Activated naive CD4-positive, alpha-beta T cell treated with anti-CD3 and anti-CD28 coated beads, Interleukin-2, amount 10 ng/mL, durations not matched to agents 7 days and 5 days (primary cell): ENCODE measurements at regions not wholly inside any gene's neighbourhood (a gene's known extent, or its start where the extent isn't known, plus 50 kb on each side); places are given as distances from the start of the nearest gene placed in this dataset.

Experiments used
- CTCF ChIA-PET: fragments of 350-600 bp; sonication (Branson Sonifier 250); formaldehyde crosslinking; loops from one replicate; lab custom pipeline; 2021; ENCODE audit warnings: antibody characterized with exemption; lab: Charles Lee
- DNase-seq: peaks from one replicate; pipeline ENCODE4 v3.0.0-alpha.2; 2020
- H3K27ac Mint-ChIP-seq: one replicate; pipeline ENCODE4 v1.8.0; 2021; ENCODE audit warnings: mild to moderate bottlenecking, moderate library complexity, mixed read lengths
- H3K27me3 Mint-ChIP-seq: one replicate; pipeline ENCODE4 v1.8.0; 2021; ENCODE audit warnings: mild to moderate bottlenecking, mixed read lengths
- H3K36me3 Mint-ChIP-seq: one replicate; pipeline ENCODE4 v1.8.0; 2021; ENCODE audit warnings: mixed read lengths
- H3K4me1 Mint-ChIP-seq: one replicate; pipeline ENCODE4 v1.8.0; 2021; ENCODE audit warnings: mixed read lengths
- H3K4me3 Mint-ChIP-seq: one replicate; pipeline ENCODE4 v1.8.0; 2021; ENCODE audit warnings: mild to moderate bottlenecking, moderate library complexity, mixed read lengths
- H3K9me3 Mint-ChIP-seq: one replicate; pipeline ENCODE4 v1.8.0; 2021; ENCODE audit warnings: mixed read lengths

DNA sequence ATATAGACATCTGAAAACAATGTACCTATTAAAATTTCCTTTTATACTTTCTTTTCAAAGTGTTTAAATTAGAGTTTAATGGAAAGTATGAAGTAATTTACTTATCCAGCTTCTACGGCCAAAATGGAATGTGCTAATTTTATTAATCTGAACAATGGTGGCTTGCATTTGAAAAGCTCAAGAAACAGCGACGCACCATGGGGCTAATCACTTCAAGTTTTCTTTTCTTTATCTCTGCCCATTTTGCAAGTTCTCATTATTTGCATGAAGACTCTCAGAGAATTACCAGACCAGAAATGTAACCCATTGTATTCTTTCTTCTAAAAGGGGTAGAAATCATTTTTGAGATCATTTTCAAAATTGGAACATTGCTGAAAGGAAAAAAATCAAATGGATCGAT is 204.0 kb upstream of the STARD13 start:
- DNase-seq = no peak
- CTCF ChIA-PET = no interaction called here
- peaks cover 4% of the 10 kb centered on the region for H3K27me3 Mint-ChIP-seq
- no peaks in the 10 kb centered on the region for H3K4me1 Mint-ChIP-seq
- no peak overlapping the region for H3K27ac Mint-ChIP-seq
- peaks cover under 1% of the 10 kb centered on the region for H3K9me3 Mint-ChIP-seq
- H3K36me3 Mint-ChIP-seq = no peaks in the 10 kb centered on the region
- H3K4me3 Mint-ChIP-seq = no peak overlapping the region

- Mint-ChIP-seq H3K27me3 (peaks cover 4% of the 10 kb centered on the region), H3K27ac (no peak overlapping the region), H3K9me3 (no peaks in the 10 kb centered on the region), H3K4me1 (no peaks in the 10 kb centered on the region), H3K36me3 (no peaks in the 10 kb centered on the region), H3K4me3 (no peak overlapping the region)
- DNase-seq = no peak
- CTCF ChIA-PET = no interaction called here
These were observed 205.1 kb upstream of the STARD13 start for GRCh38 chr13:33490461-33491327.

DNA sequence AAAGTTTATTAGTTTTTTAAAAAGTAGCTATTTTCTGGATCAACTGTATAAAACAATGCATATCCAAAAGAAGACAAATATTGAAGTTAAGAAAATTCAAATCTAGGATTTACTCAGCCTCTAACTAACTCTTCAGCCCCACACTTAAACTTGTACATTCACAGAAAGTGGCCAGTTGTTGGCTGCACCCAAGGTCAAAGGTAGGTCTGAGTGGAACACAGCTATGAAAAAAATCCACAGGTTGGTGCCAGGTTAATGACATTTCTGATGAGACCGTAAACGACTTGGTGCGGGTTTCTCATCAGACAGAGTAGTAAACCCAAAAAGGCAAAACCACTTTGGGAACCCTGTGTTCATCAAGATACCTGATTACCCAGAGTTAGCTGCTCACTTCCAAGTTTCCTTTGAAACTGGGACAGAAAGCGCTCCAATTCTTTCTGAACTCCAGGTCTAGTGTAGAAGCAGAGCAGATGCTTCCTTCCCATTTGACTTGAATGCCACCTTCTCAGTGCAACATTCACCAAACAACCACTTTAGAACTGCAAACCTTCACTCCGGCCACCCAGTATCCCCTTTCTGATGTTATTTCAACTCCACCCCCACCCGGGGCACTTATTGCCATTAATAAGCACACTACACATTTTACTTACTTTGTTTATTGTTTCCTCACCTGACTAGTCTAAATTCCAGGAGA is 208.3 kb upstream of the STARD13 start:
- H3K4me3 Mint-ChIP-seq = no peak overlapping the region
- DNase-seq = no peak
- H3K4me1 Mint-ChIP-seq = no peaks in the 10 kb centered on the region
- H3K27ac Mint-ChIP-seq = no peak overlapping the region
- H3K27me3 Mint-ChIP-seq = no peaks in the 10 kb centered on the region
- H3K9me3 Mint-ChIP-seq = no peaks in the 10 kb centered on the region
- CTCF ChIA-PET = no interaction called here
- H3K36me3 Mint-ChIP-seq = no peaks in the 10 kb centered on the region

- no peak for DNase-seq
- H3K27ac Mint-ChIP-seq = no peak overlapping the region
- H3K4me1 Mint-ChIP-seq = no peaks in the 10 kb centered on the region
These were observed 209.1 kb upstream of the STARD13 start for GRCh38 chr13:33494596-33495204.

GRCh38 chr13:33496336-33496735 is 210.8 kb upstream of the STARD13 start:
- peaks cover 6% of the 10 kb centered on the region for H3K27me3 Mint-ChIP-seq
- CTCF ChIA-PET = interaction anchor here (0.7 kb wide), 1 partner anchor 38 kb away, joined by 3 read pairs; no protein-coding TSS in a partner anchor
- no peak overlapping the region for H3K27ac Mint-ChIP-seq
- H3K36me3 Mint-ChIP-seq = no peaks in the 10 kb centered on the region
- no peaks in the 10 kb centered on the region for H3K9me3 Mint-ChIP-seq
- DNase-seq = no peak
- H3K4me3 Mint-ChIP-seq = no peak overlapping the region
- no peaks in the 10 kb centered on the region for H3K4me1 Mint-ChIP-seq

More at GRCh38 chr13:33494596-33495204, 209.1 kb upstream of the STARD13 start:
- H3K27me3 Mint-ChIP-seq = peaks cover 5% of the 10 kb centered on the region
- H3K9me3 Mint-ChIP-seq = no peaks in the 10 kb centered on the region
- H3K36me3 Mint-ChIP-seq = no peaks in the 10 kb centered on the region
- CTCF ChIA-PET = no interaction called here
- H3K4me3 Mint-ChIP-seq = no peak overlapping the region

DNA sequence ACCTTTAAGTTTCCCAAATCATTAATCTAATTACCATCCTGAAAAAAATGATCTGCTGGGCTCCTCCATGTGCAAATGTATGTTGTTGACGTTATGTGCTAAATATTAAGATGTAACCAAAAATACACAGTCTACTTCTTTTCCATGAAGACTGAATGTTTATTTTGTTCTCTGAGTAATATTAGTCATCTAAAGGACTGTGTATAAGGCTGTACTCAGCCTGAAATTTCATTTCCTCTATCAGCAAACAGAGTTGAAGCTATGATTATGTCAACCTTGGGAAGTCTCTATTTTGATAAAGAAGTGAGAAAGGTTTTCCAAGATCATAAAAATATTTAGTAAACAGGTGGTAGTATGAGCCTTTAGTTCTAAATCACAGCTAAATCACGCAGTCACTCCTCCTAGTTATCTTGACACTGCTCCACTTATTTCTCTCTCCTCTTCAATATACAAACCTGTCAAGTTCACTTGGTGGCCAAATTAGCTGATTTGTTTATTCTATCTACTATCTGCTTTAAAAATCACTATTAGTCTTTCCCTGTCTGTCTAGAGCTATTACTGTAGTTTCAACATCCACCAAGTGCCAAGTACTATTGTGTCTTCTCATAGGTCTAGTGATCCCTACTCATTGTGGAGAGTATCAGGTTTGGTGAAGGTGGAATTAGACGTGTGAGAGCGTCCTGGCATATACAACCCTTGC is 211.7 kb upstream of the STARD13 start:
- no peak overlapping the region for H3K27ac Mint-ChIP-seq
- peaks cover 6% of the 10 kb centered on the region for H3K27me3 Mint-ChIP-seq
- H3K4me1 Mint-ChIP-seq = no peaks in the 10 kb centered on the region
- DNase-seq = no peak
- CTCF ChIA-PET = interaction anchor here (0.7 kb wide), 1 partner anchor 37 kb away, joined by 3 read pairs; no protein-coding TSS in a partner anchor
- H3K9me3 Mint-ChIP-seq = no peaks in the 10 kb centered on the region
- no peaks in the 10 kb centered on the region for H3K36me3 Mint-ChIP-seq
- no peak overlapping the region for H3K4me3 Mint-ChIP-seq

DNA sequence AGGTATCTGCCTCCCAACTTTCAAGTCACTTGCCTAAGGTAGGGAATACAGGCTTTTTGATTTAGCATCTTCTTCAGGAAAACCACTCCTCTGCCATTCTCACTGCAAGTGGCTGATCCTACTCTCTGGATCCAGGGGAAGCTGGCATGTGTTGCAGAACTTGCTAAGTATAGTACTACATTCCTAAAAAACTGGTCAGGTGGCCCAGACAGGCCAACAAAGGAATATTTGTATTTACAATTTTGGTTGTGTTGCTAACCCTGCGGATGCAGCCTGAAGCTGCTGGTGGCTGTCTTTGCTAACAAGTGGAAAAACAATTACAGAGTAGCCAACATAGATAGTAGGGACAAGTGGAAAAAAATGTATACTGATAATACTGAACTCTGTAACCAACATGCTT is 222.5 kb upstream of the STARD13 start:
- DNase-seq = no peak
- Mint-ChIP-seq H3K4me3 (no peak overlapping the region), H3K4me1 (no peaks in the 10 kb centered on the region), H3K27me3 (peaks cover 3% of the 10 kb centered on the region), H3K9me3 (peaks cover 2% of the 10 kb centered on the region), H3K27ac (no peak overlapping the region), H3K36me3 (no peaks in the 10 kb centered on the region)
- CTCF ChIA-PET = no interaction called here

DNA sequence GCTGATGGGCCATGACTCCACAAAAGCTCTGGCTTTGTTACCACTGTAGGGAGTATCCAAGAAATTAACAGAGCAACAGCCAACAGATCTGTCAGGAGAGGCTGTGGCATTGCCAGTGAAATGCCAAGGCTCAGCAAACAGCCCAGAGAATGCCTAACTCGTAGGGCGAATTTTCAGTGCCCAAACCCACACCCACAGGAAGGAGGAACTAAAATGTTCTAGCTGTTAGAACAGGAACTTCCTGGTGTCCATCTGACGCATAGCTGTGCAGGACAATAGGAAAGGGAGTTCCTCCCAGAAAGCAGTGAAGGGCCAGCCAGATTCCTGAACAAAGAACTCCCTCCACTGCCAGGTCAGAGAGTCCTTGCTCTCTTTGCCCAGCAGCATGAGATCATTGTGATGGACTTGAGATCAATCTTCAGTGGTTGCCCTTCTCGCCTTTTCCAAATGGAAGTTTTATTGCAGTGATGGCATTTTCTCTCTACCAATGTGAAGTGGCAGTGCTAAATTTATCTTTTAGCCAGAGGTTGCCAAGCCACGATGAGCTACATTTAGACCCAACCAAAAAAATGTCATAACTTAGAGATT is 224.2 kb upstream of the STARD13 start:
- Mint-ChIP-seq H3K4me1 (no peaks in the 10 kb centered on the region), H3K27ac (no peak overlapping the region), H3K4me3 (no peak overlapping the region), H3K9me3 (no peaks in the 10 kb centered on the region), H3K36me3 (no peaks in the 10 kb centered on the region), H3K27me3 (peaks cover 8% of the 10 kb centered on the region)
- CTCF ChIA-PET = no interaction called here
- DNase-seq = no peak

- CTCF ChIA-PET = no interaction called here
- Mint-ChIP-seq H3K27me3 (peaks cover 8% of the 10 kb centered on the region), H3K36me3 (no peaks in the 10 kb centered on the region), H3K4me3 (no peak overlapping the region), H3K9me3 (no peaks in the 10 kb centered on the region), H3K27ac (no peak overlapping the region), H3K4me1 (no peaks in the 10 kb centered on the region)
- no peak for DNase-seq
These were observed 224.9 kb upstream of the STARD13 start for GRCh38 chr13:33510350-33510970.

GRCh38 chr13:33512880-33513554 is 227.5 kb upstream of the STARD13 start:
- CTCF ChIA-PET = no interaction called here

DNA sequence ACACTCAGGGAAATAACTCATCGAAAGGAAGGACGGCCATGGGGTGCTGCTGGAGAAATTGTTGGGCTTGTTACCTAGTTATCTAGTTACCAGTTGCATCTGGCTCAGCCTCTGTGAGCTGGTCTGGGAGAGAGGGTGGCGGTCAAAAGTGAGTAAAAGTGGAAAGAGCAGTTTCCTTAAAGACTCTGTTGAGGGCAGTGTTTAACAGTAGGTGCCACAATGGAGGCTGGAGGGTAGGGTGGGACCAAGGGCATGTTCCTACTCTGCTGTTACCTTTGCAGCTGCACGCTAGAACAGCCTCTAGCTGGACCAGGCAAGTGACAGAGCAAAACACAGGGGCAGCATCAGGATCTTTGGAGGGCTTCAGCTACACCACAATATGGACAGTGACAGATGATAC is 228.8 kb upstream of the STARD13 start:
- Mint-ChIP-seq H3K4me1 (no peaks in the 10 kb centered on the region), H3K36me3 (no peaks in the 10 kb centered on the region), H3K4me3 (no peak overlapping the region), H3K27ac (no peak overlapping the region), H3K9me3 (no peaks in the 10 kb centered on the region), H3K27me3 (peaks cover 8% of the 10 kb centered on the region)
- no peak for DNase-seq
- CTCF ChIA-PET = interaction anchor here (0.6 kb wide), 1 partner anchor 92 kb away, joined by 4 read pairs; no protein-coding TSS in a partner anchor

More at GRCh38 chr13:33512880-33513554, 227.5 kb upstream of the STARD13 start:
- DNase-seq = no peak
- H3K4me1 Mint-ChIP-seq = no peaks in the 10 kb centered on the region
- no peaks in the 10 kb centered on the region for H3K36me3 Mint-ChIP-seq
- H3K27ac Mint-ChIP-seq = no peak overlapping the region
- H3K27me3 Mint-ChIP-seq = peaks cover 8% of the 10 kb centered on the region
- no peaks in the 10 kb centered on the region for H3K9me3 Mint-ChIP-seq
- H3K4me3 Mint-ChIP-seq = no peak overlapping the region

DNA sequence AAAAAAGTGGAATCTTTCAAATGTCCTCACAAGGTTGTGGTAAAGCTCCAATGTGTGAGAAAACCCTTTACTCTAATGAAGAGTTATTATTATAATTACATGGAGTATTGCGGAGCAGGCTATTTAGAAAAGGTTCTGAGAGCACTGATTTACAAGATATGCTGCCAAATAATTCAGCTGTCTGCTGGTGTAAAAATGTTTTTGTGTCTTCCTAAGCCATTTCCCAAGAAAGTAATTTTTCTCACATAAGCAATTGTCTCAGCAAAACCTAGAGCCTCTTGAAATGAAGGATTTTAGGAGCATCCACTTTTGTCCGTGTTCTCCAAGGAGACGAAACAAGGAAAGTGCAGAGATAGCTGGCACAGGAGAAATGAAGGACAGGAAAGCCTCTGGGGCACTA is 229.6 kb upstream of the STARD13 start:
- Mint-ChIP-seq H3K9me3 (no peaks in the 10 kb centered on the region), H3K27me3 (peaks cover 5% of the 10 kb centered on the region), H3K4me3 (no peak overlapping the region), H3K27ac (no peak overlapping the region), H3K36me3 (no peaks in the 10 kb centered on the region), H3K4me1 (no peaks in the 10 kb centered on the region)
- no peak for DNase-seq
- CTCF ChIA-PET = no interaction called here

- no peaks in the 10 kb centered on the region for H3K4me1 Mint-ChIP-seq
- no peak for DNase-seq
- no peak overlapping the region for H3K4me3 Mint-ChIP-seq
- no peak overlapping the region for H3K27ac Mint-ChIP-seq
- CTCF ChIA-PET = no interaction called here
- H3K27me3 Mint-ChIP-seq = peaks cover 5% of the 10 kb centered on the region
- no peaks in the 10 kb centered on the region for H3K36me3 Mint-ChIP-seq
- no peaks in the 10 kb centered on the region for H3K9me3 Mint-ChIP-seq
These were observed 232.9 kb upstream of the STARD13 start for GRCh38 chr13:33518452-33518851.
